Rectal smooth muscle tissue (tissue), 1 donor: ENCODE measurements at regions not wholly inside any gene's neighbourhood (a gene's known extent, or its start where the extent isn't known, plus 50 kb on each side); places are given as distances from the start of the nearest gene placed in this dataset.

Experiments used
- H3K27ac ChIP-seq: one replicate; pipeline ENCODE4 v1.7.0; 2013; ENCODE audit warnings: low read depth, low read length, inconsistent platforms
- H3K27me3 ChIP-seq: one replicate; pipeline ENCODE4 v1.7.0; 2013; ENCODE audit warnings: low read length; ENCODE audit not compliant: control insufficient read depth, insufficient read depth
- H3K36me3 ChIP-seq: one replicate; pipeline ENCODE4 v1.7.0; 2013; ENCODE audit warnings: low read length; ENCODE audit not compliant: control insufficient read depth, insufficient read depth
- H3K4me1 ChIP-seq: one replicate; pipeline ENCODE4 v1.7.0; 2013; ENCODE audit warnings: low read length; ENCODE audit not compliant: control insufficient read depth, insufficient read depth
- H3K4me3 ChIP-seq: one replicate; pipeline ENCODE4 v1.7.0; 2013; ENCODE audit warnings: low read length
- H3K9ac ChIP-seq: one replicate; pipeline ENCODE4 v1.7.0; 2013; ENCODE audit warnings: low read length

DNA sequence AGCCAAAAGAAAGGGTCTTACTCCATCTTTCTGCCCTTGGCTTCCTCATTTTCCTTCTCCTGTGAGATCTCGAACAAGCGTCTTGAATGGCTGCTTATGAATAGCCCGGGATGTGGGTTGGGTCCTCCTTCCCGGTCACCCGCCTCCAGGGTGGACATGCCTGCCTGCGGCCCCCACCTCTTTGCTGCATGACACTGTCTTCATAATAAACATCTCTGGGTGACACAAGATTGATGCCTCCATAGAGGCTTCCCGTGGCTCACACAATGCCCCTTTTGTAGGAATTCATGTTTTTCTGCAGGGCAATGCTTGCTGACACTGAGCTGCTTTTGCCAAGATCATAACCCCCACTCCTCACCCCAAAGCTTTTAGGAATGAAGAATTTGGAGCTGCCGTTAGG is 125.9 kb downstream of the ZNF664 start:
- Histone ChIP-seq H3K36me3 (no peaks in the 10 kb centered on the region), H3K9ac (no peak overlapping the region), H3K27me3 (no peaks in the 10 kb centered on the region), H3K4me1 (peaks cover 8% of the 10 kb centered on the region), H3K4me3 (no peak overlapping the region), H3K27ac (no peak overlapping the region)

DNA sequence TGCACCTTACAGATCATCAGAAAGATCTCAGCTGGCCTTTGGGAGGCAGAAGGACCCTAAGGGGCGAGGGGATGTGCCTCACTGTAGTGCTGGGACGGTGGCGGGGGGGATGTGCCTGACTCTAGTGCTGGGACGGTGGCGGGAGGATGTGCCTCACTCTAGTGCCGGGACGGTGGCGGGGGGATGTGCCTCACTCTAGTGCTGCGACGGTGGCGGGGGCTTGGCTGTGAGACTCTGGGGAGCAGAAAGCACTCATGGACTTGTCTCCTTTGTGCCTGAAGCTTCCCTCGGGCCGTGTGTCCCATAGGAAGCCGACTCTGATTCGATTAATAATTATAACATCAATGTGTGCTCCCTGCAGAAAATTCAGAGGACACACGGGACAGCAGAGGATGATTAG is 126.6 kb downstream of the ZNF664 start:
- Histone ChIP-seq H3K4me3 (no peak overlapping the region), H3K36me3 (no peaks in the 10 kb centered on the region), H3K4me1 (peaks cover 8% of the 10 kb centered on the region), H3K27ac (no peak overlapping the region), H3K27me3 (no peaks in the 10 kb centered on the region), H3K9ac (no peak overlapping the region)

DNA sequence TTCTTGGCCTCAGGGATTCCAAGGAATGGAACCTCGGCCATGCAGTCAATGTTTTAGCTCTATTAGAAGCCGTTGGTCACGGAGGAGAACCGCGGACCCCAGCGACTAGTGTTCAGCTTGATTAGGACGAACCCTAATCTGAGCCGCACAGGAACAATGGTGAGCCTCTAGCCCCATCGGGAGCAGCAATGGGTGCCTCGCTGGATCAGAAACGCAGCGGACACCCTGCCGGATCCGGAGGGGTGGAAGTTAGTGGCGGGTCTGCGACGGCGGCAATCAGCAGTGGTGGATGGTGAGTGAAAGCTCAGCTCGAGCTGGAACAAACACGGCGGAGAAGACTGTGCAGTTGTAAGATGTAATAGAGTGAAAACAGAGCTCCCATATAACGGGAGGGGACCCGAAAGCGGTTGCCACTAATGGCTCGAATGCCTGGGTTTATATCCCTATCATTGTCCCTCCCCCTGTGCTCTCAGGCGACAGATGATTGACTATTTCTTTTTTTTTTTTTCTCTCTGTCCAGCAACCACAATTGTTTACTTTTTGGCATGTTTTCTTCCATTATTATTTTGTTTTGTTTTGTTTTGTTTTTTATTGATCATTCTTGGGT is 127.7 kb downstream of the ZNF664 start:
- Histone ChIP-seq H3K4me1 (peaks cover 8% of the 10 kb centered on the region), H3K27me3 (no peaks in the 10 kb centered on the region), H3K4me3 (no peak overlapping the region), H3K9ac (no peak overlapping the region), H3K27ac (no peak overlapping the region), H3K36me3 (no peaks in the 10 kb centered on the region)

DNA sequence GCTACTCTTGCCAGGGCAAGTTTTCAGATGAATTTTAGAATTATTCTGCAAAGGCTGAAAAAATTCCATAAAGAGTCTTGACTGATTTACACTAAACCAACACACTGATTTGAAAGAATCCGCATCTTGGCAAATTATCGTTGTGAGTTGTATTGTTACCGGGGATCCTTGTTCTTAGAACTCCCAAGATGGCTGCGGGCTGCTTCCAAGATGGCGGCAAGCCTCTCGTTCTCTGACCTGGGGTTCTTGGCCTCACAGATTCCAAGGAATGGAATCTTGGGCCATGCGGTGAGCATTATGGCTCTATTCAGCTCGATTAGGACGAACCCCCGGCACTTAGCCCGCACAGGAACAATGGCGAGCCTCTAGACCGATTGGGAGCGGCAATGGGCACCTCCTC is 132.5 kb downstream of the ZNF664 start:
- H3K4me3 ChIP-seq, result no peak overlapping the region
- no peak overlapping the region for H3K9ac ChIP-seq
- H3K27me3 ChIP-seq, result no peaks in the 10 kb centered on the region

DNA sequence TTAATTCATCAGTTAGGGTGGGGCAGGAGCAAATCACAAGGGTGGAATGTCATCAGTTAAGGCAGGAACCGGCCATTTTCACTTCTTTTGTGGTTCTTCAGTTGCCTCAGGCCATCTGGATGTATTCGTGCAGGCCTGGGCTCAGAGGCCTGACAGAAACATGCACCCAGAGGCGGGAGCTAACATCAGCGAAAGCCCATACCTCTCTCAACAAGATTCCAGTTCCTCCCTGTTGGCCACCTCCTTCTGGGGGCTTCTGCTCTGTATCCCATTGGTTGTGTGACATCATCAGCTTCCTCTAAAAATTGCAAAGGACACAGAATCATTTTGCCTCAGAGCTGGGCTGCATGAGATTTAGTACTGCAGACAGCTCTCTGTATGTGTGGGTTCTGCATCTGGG is 134.3 kb downstream of the ZNF664 start:
- Histone ChIP-seq H3K27ac (no peak overlapping the region), H3K9ac (no peak overlapping the region), H3K27me3 (no peaks in the 10 kb centered on the region), H3K4me1 (no peaks in the 10 kb centered on the region), H3K36me3 (no peaks in the 10 kb centered on the region), H3K4me3 (no peak overlapping the region)

More for the DNA sequence above, 132.5 kb downstream of the ZNF664 start:
- Histone ChIP-seq H3K36me3 (no peaks in the 10 kb centered on the region), H3K4me1 (no peaks in the 10 kb centered on the region), H3K27ac (no peak overlapping the region)

DNA sequence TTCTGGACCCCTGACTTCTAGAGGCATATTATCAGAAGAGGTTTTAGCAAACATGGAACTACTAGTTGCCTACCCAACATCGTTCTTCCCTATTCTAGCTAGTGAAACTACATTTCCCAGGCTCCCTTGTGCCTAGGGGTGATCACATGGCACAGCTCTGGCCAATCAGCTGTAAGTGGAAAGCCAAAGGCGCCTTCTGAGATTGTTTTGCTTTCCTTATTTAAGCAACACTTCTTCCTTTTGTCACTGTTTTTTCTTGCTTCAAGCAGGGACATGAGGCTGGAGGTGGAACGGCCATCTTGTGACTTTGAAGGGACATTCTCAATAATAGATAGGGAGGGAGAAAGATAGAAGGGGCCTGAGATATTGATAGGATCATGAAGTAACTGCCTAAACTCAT is 136.7 kb downstream of the ZNF664 start:
- Histone ChIP-seq H3K9ac (no peak overlapping the region), H3K4me1 (no peaks in the 10 kb centered on the region), H3K27ac (no peak overlapping the region), H3K4me3 (no peak overlapping the region), H3K27me3 (no peaks in the 10 kb centered on the region), H3K36me3 (no peaks in the 10 kb centered on the region)

DNA sequence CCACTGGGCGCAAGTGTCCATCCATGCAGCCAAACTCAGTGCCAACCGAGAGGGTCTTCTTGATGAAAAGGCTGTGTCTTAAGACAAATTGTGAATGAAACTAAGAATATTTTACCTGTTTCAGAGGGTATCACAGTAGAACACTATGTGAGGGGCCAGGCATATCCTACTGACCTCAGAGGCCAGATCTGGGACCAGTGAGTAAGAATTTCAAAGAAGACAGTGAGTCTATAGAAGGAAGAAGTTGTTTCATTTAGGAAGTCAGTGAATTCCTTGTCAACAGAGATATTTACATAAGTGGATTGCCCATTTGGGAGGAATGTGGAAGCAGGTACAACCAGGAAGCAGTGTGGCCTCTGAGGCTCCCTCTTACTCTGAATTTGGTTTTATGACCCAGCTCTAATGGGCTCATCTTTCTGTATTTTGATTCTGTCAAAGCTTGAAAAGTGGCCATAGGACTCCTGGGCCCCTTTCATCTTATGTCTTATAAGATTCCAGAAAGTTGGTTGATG is 137.4 kb downstream of the ZNF664 start:
- Histone ChIP-seq H3K9ac (no peak overlapping the region), H3K4me1 (no peaks in the 10 kb centered on the region), H3K36me3 (no peaks in the 10 kb centered on the region), H3K27me3 (no peaks in the 10 kb centered on the region), H3K27ac (no peak overlapping the region), H3K4me3 (no peak overlapping the region)

DNA sequence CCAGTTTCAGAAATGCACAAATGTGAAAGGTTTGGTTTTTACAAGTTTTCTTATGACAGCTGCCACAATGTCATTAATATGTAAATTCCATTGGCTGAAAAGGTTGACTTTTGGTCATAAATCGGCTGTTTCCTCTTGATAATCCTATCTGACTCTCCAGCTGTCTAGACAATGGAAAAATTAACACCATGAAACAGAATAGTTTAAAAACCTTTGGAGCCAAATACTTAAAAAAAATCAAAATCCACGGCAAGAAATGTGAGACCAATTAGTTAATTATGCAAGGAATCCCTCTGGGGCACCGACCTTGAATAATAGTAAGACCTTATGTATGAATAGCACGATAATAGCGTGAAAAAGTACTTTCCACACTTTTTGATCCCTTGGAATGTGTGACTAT is 138.0 kb downstream of the ZNF664 start:
- Histone ChIP-seq H3K27ac (no peak overlapping the region), H3K4me3 (no peak overlapping the region), H3K9ac (no peak overlapping the region), H3K27me3 (no peaks in the 10 kb centered on the region), H3K4me1 (no peaks in the 10 kb centered on the region), H3K36me3 (no peaks in the 10 kb centered on the region)

DNA sequence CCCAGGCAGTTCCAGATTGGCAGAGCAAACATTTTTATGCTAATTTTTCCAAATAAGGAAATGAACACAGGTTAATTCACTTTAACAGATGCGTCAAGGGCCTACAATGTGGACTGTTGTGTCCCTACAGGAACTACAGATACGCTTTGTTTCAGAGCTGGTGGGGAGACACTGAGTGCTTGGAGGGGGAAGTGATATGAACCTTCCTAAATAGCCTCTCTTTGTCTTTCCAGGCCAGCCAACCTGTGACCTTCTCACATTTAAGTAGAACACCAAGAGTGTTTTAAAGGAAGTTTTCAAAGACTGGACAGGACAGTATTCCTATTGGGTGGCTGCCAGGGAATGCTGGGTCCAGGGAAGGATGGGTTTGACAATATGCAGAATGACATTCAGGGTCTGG is 141.3 kb downstream of the ZNF664 start:
- H3K27me3 ChIP-seq, result no peaks in the 10 kb centered on the region
- H3K27ac ChIP-seq, result no peak overlapping the region
- H3K4me3 ChIP-seq, result no peak overlapping the region
- H3K9ac ChIP-seq, result no peak overlapping the region
- H3K4me1 ChIP-seq, result no peaks in the 10 kb centered on the region
- H3K36me3 ChIP-seq, result no peaks in the 10 kb centered on the region

DNA sequence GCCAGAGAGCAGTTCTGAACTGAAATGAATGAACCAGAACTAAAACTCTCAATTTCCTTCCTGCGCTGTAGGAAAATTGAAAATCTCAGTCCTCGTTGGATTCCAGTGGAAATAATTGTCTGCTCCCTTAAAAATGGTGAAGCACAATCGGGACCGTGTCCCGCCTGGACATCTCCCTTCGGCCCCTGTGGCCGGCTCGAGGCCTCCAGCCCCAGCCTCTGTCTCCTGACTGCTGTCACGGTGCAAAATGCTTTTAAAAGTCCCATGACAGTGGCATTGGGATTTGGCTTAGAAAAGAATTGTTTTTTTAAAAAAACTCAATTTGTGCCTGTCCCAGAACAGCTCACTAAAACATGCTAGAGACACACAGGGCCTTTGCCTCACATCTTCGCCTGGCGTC is 142.5 kb downstream of the ZNF664 start:
- Histone ChIP-seq H3K27me3 (no peaks in the 10 kb centered on the region), H3K9ac (no peak overlapping the region), H3K36me3 (no peaks in the 10 kb centered on the region), H3K27ac (no peak overlapping the region), H3K4me3 (no peak overlapping the region), H3K4me1 (no peaks in the 10 kb centered on the region)

DNA sequence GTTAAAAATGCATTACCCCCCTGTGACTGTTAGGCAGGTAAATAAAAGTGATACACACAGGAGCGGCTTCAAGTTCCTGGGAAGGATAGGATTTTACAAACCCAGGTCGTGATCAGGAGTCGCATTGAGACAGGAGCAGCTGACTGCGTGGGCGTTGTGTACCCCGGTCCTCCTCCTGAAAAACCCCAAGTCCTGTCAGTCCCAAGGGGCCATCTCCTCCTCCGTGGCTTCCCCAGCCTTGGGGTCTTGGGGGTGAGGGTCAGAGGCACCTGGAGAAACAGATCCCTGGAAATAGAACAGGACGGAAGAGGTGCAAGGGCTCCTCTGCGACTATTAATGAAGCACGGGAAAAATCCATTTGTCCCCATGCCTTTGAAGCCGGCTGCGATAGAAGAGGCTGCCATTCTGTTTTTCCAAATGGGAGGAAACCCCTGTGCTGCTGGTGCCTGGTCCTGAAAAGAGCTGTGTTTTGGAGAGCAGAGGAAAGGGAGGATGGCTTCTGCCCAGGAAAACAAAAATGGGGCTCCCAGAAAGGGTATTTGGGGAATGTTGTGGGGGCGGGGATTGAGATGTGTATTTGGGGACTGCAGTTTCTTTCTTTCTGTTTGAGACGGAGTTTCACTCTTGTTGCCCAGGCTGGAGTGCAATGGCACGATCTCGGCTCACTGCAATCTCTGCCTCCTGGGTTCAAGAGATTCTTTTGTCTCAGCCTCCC is 143.1 kb downstream of the ZNF664 start:
- Histone ChIP-seq H3K27ac (no peak overlapping the region), H3K36me3 (no peaks in the 10 kb centered on the region), H3K9ac (no peak overlapping the region), H3K4me1 (no peaks in the 10 kb centered on the region), H3K27me3 (no peaks in the 10 kb centered on the region), H3K4me3 (no peak overlapping the region)

DNA sequence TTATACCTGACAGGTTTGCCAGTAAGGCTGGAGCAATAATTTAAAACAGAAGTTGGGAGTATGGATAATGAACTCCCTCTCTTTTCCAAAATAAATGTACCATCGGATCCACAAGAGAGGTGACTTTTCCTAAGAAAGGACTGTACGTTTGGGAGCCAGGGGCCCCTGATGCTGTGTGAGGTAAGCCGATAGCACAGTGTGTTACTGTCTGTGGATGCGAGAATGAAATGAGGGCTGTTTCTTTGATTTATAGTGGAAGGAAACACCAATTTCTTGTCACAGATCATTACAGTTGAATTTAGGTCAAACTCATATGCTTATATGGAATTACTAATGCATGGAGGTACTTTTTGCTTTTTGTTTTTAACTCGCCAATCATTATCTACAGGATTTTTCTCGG is 147.7 kb downstream of the ZNF664 start:
- no peaks in the 10 kb centered on the region for H3K4me1 ChIP-seq
- H3K4me3 ChIP-seq, result no peak overlapping the region
- H3K9ac ChIP-seq, result no peak overlapping the region
- no peak overlapping the region for H3K27ac ChIP-seq
- H3K36me3 ChIP-seq, result no peaks in the 10 kb centered on the region
- H3K27me3 ChIP-seq, result no peaks in the 10 kb centered on the region

DNA sequence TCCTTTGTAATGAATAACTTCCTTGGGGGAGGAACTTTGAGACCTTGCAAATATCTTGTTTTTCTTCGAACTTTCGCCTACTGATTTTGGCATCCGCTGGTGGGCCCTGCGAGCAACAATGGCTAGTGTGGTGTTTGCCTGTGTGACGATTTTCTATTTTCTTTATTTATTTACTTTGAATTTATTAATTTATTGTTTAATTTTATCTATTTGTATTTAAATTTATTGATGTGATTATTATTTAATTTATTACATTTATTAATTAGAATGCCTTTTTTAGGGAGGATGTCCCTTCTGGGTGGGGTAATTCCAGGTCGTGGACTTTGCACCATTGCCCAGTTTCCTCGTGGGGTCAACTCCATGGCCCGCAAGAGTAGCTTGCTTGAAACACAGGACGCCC is 149.7 kb downstream of the ZNF664 start:
- H3K27ac ChIP-seq, result no peak overlapping the region
- H3K36me3 ChIP-seq, result no peaks in the 10 kb centered on the region
- H3K9ac ChIP-seq, result no peak overlapping the region
- no peaks in the 10 kb centered on the region for H3K27me3 ChIP-seq
- no peaks in the 10 kb centered on the region for H3K4me1 ChIP-seq
- no peak overlapping the region for H3K4me3 ChIP-seq
